Stimulated activated CD4-positive, alpha-beta T cell treated with anti-CD3 and anti-CD28 coated beads, Interleukin-12 subunit alpha, Interleukin-12 subunit beta, amount 100 ng/mL, for 48 hours (primary cell): ENCODE measurements at regions not wholly inside any gene's neighbourhood (a gene's known extent, or its start where the extent isn't known, plus 50 kb on each side); places are given as distances from the start of the nearest gene placed in this dataset.
"Not testable (repeated sequence)": the region's sequence is repeated elsewhere in the genome, so short reads cannot be mapped to it uniquely, and the experiment has no call there.

Experiments used
- DNase-seq, 3 donors: peaks; one replicate each; pipeline ENCODE4 v3.0.0-alpha.2; 2020; ENCODE audit warnings: low read depth in 2 of 3, low spot score in 1 of 3

DNA sequence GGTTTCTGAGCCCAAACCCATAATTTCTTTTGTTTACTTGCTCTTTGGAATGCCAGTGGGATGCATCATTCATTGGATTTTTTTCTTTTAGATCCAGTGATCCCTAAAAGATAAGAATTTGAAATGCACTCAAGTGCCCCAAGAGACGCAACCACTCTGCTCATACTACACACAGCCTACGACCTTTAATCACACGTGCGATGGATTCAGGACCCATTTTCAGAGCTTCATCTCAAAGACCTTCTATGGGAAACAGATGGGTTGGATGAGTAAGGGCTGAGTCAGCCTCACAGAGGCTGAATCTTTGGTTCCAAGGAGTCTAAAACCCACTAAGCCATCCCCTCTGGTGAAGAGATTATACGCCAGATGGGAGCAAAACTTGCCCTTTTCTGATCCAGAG, 265.5 kb upstream of the EXOC2 start:
- no peak for DNase-seq

DNA sequence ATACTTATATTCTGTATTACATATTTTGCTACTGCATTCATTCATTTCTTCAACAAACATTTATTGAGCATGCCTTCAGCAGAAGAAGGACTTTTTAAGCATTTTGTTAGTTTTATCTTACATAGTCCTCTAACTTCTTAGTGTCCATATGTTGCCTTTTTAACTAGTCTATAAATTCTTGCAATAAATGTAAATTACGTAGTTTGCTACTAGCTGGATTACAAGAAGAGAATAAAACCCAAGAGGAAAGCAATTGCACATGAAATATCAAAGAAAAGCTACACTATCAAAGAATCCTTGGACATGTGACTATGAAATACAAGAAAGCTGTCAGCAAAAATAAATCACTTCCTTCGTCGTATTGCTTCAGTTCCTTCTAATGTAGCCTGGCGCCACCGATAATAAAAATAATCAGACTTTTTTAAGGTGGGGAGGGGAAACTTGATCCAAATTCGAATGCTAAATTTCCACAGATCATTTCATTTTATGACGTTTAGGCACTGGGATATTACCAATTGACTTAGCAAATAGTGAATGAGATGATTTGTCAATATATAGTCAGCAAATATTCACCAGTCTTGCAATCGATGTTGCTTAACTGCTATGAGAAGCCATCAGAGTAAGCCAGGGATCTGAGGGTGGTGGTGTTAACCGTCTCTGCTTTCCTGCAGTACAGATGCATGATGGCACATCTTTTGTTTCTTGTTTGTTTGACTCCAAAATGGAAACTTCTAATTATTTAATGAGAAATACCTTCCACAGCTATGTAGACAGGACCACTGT, 258.7 kb upstream of the EXOC2 start:
- DNase-seq = no peak

DNA sequence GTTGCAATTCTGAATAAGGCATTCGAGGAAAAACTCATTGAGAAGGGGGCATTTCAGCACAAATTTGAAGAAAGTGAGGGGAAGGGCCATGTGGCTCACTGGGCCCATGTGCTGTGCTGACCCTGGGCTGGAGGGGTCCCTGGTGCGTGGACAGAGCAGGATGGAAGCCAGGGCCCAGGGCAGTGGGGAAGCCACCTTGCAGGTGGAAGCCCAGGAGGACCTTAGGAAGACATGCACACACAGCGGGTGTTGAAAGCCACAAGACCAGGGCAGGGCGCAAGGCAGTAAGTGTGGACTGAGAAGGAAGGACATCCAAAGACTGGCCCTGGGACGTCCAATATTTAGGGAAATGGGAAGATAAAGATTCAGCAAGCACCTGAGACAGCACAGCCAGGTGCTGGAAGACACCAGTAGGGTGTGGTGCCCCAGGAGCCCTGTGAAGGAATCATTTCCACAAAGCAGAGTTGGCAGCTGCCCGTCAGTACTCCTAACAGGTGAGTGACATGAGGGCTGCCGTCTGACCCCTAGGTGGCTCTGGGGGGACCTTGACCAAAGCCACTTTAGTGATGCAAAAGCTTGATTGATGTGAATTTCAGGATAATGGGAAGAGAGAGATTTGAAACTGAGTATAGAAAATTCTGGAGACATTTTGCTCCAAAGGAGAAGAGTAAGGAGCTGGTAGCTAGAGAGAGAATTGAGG, 254.4 kb upstream of the EXOC2 start:
- DNase-seq = no peak

DNA sequence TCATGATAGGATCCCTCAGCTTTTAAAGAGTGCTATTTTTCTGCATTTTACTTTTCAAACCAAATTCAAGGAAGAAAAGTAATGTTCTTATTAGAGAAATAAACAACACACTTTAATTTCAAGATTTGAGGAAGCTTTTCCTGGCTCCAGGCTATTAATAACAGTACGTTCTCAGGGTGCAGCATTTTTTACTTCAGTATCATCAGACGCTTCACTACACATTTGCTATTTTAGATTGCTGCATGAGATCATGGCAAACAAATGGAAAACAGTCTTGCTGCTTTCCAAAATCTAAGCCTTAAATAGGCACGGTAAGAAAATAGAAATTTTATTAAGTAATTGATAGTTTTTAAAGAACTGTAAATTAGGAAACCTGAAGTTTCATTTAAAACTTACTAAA, 253.6 kb upstream of the EXOC2 start:
- DNase-seq = no peak

DNA sequence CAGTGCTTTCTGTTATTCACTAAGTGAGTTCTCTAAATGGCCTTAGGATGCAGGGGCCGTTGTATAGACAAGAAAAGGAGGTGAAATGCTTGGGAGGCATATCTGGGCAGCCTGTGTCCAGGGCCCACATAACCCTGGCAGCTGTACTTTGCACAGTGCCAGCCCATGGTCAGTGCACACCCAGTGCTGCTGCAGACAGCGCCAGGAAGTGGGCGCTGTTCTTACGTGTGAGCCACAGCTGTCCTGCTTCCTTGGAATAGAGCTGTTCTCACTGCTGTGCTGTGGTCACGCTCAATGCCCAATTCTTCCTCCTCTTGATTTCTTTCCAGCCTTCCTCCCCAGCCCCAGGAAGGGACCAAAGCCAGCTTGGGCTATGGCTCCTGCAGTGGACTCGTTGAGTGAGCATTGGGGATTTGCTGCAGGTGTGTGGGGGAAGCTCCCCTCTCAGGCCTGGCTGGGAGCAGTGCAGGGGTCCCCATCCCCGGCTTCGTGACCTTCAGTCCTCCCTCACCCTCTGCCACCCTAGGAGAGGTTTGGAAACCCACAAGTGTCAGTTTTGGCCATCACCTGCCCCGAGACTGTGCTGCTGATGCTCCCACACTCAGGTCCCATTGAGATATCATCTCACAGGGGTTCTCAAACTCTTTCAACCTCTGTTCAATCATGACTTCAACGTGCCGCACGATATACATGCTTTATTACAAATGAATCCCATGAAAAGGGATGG, 246.8 kb upstream of the EXOC2 start:
- no peak for DNase-seq

DNA sequence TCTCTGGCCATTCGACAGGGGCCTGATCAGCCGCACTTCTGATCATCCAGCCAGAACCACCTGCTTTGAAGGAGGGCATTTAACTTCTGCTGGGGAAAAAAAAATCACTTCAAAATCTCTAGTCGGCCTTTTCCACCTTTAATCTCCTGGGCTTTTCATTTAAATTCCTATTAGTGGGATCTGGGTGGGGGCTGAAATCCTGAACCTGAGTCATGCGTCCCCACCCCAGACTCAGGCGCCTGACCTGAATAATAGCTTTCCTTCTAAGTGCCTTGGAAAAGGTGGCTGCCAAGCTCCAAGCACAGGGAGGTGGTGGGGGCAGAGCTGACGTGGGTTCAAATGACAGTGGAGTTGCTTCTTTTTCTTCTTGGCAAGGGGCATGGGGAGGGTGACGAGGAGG, 246.0 kb upstream of the EXOC2 start:
- no peak for DNase-seq

DNA sequence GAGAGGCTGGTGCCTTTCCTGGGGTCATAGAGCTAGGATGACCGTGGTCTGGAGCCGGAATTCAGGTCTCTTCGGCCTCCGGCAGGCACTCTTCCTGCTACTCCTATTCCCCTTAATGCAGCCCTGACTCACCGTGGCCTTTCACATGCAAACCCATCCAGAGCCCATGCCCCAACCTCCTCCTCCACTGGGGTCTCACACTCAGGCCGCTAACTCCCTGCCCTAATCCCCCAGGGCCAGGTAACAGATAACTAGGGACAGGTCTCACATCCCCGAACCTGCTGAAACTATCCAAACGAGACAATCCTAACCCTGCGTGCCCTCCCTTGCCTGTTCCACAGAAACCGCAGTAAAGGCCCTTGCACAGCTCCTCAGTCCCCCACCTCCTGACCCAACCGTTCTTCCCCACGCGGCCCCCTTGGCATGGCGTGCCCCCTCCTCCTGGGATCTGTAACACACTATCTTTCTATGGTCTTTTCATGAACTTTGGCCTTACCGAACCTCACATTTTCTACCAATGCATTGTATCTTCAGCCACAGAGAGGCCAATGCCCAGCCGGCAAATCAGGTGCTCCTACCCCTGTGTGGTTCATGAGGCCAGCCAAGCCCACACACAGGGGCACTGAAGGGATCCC, 245.4 kb upstream of the EXOC2 start:
- DNase-seq = no peak

DNA sequence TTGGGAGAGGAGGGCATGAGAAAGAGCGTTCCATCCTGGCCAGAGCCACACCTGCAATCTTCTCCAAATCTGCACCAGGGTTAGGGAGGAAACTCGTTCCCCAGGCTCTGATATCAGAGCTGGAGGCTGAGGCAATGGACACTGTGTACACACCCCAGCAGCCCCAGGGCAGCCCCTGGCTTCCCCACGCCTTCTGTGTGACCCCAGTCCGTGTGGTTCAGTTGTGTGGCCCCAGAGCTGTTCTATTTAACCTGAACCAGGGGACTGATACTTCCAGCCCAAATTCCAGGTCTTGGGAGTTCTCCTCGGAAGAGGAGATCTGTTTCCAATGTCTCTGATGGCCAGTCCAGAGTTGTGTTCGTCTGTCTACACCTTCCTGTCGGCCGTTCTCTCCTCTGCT, 242.6 kb upstream of the EXOC2 start:
- DNase-seq = no peak

DNA sequence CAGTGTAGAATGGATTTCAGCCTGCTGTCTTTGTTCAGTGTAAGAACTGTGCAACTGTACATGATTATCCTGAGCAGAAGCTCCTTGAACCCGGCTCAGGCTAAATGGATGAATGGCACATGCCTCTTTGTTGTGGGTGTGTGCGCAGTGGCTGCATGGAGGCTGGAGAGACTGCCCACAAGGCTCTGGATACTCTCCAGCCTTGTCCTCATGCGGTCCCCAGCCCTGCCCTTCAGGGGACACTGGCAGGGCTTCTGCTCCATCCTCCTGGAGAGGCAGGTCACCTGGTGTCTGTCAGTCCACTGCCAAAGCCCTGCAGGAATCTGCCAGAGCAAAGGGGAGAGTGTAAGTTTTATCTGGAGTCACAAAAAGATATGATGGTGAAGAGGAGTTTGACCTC, 241.7 kb upstream of the EXOC2 start:
- no peak for DNase-seq

DNA sequence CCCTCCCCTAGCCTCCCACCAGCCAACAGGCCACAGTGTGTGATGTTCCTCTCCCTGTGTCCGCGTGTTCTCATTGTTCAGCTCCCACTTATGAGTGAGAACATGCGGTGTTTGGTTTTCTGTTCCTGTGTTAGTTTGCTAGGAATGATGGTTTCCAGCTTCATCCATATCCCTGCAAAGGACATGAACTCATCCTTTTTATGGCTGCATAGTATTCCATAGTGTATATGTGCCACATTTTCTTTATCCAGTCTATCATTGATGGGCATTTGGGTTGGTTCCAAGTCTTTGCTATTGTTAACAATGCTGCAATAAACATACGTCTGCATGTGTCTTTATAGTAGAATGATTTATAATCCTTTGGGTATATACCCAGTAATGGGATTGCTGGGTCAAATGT, 239.0 kb upstream of the EXOC2 start:
- not testable (repeated sequence) for DNase-seq

DNA sequence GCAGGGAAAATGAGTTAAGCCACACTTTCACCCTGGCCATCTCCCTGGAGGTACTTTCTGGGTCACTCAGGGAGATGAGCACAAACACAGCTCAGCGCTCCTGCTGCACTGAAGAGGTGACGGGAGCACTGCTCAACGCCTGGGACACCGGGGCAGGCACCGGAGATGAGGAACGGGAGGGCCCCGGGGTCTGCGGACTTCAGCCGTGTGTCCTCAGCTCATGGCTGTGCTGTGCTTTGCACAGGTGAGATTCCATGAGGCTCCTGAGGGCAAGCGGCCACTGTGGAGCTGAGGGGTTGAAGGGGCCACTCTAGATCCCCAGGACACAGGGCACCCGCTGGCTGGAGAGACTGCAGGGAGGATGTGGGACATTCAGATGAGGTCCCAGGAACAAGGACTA, 234.2 kb upstream of the EXOC2 start:
- DNase-seq = no peak

DNA sequence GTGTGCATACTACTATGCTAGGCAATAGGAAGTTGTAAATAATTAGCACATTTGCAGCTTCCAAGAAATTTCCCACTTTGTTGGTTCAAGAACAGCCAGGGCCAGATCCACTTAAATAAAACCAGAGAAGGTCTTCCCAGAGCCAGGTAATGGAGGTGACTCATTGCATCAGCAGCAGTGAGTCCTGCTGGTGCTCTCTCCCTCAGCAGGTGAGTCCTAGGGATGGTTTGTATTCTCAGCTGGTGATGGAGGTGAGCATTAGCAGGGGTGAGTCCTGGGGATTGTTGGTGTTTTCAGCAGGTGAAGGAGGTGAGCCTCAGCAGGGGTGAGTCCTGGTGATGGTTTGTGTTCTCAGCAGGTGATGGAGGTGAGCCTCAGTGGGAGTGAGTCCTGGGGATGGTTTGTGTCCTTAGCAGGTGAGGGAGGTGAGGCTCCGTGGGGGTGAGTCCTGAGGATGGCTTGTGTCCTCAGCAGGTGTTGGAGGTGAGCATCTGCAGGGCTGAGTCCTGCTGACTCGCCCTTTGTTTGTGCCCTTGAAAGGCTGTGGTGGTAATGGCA, 232.8 kb upstream of the EXOC2 start:
- no peak for DNase-seq

DNA sequence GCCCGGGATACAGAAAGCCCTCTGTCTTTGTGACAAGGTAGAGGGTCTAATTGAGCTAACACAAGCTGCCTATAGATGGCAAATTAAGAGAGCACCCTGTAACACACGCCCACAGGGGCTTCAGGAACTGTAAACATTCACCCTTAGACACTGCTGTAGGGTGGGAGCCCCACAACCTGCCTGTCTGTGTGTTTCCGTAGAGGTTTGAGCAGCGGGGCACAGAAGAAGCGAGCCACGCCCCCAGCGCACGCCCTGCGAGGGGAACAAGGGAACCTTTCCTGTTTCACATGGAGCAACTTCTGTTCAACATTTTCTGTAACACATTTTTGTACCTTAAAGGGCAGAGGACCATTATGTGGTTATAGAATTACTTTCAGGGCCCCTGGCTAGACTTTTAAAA, 231.7 kb upstream of the EXOC2 start:
- no peak for DNase-seq

DNA sequence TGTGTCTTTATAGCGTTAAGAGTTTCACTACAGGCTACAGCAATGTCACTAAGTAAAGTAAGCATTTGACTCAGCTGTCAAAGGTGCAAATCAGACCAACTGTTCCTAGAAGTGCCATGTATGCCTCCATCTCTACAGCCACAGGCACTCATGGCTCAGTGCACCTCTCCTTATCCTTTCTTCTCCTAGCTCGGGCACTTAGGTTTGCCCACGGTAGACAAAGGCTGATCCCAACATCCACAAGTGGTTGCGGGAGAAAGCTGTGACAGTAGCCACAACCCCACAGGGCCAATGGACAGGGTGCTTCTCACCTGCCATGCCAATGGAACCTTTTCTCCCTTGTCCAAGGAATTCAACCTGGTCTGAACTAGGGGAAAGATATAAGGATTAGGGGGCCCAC, 228.5 kb upstream of the EXOC2 start:
- no peak for DNase-seq

DNA sequence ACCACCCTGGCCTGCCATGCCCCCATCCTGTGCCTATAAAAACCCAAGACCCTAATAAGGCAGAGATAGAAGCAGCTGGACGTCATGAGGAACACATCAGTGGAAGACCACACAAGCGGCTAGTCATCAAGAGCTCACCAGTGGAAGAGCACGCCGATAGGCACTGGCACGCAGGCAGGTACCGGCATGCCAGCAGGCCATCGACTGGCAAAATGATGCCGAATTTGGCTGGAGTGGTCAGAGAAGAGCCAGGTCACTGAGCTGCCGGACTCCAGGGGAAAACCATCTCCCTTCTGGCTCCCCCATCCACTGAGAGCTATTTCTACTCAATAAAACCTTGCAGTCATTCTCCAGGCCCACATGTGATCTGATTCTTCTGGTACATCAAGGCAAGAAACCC, 227.6 kb upstream of the EXOC2 start:
- DNase-seq = no peak

DNA sequence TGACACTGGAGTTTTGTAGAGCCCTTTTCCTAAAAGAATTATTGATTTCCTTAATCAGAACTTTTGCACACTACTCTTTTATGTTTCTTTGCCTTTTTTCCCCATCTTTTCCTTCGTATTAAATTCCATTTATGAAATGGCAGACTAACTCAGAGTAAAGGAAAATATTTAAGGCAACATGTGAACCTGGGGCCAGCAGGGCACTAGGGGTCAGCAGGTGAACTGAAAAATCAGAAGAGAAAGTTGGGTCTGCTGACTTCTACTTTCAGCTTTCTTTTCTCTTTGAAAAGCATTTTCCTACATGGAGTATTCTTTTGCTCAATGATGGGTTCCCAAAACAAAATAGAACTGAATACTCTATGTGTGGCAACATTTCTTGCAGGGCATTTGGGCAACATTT, 226.6 kb upstream of the EXOC2 start:
- no peak for DNase-seq

DNA sequence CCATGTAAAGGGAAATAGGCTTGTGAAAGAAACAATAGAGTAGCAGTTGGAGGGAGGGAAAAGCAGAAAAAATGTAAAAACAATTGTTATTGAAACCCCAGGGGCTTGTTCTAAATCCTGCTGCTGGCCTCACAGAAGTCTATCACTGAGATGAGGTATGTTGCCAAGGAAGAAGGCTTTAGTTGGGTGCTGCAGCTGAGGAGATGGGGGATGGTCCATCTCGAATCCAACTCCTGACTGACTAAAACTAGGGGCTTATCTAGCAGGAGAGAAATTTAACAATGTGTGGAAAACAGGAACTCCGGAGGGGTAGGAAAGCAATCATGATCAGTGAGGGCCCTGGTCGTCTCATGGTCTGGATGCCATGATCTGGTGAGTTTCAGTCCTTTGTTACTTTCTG, 225.0 kb upstream of the EXOC2 start:
- no peak for DNase-seq

DNA sequence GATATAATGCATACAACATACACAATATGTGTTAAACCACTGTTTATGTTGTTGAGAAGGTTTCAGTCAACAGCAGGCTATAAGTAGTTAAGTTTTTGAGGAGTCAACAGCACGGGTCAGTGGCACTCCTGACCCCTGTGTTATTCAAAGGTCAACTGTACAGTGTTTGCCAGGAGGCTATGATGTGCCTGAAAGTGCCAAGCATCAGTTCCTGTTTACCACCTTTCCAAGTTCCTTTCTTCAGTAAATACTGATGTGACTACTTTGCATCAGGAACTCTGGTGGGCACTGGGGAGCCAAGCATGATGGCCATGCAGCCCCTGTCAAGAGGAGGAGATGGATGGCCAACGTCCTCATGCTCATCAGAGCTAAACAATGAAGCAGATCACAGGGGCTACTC, 224.4 kb upstream of the EXOC2 start:
- DNase-seq = no peak

DNA sequence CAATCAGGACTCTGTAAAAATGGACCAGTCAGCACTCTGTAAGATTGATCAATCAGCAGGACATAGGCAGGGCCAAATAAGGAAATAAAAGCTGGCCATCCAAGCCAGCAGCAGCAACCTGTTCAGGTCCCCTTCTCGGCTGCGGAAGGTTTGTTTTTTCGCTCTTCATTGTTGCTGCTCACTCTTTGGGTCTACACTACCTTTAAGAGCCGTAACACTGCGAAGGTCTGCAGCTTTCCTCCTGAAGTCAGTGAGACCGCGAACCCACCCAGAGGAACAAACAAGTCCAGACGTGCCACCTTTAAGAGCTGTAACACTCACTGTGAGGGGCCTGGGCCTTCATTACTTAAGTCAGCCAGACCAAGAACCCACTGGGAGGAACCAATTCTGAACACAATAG, 223.2 kb upstream of the EXOC2 start:
- no peak for DNase-seq

DNA sequence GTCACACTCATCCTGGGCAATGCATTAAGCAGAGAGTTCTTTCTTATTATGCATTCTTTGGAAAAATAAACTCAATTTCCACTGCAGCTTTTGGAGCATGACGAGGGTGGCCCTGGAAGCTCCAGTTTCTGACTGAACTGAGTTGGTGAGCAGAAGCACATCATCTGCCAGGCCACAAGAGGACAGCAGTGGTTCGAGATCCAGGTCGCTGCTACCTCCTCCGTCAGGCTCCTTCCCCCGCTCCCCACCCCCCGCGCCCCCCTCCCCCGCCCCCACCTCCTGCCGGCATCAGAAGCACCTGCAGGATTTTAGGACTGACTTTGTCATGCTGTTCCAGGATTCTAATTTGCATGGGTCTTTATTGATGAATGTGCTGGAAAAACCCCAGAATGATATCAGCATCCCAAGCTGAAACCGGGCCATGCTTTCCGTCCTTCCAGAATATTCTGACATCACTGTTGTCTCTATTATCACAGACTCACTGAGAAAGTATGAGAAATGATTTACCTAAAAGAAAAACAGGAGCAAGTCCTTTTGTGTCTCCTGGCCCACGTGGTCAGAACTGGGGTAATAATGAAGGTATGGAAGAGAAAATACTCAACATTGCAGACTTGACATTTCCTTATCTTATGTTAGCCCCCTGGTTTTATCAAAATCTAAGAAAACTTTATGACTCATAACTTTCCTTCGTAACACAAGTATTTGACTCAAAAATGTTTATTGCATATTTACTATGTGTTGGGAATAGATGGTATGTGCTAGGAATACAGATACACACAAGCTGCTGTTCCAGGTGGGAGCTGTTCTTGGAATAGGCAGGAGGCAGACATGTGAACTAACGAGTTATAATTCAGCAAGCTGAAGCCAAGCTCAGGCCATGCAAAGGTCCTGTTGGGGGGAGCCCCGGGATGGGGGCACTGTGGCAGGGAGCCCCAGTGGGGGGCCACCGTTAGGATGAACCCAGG, 220.2 kb upstream of the EXOC2 start:
- no peak for DNase-seq
